Activated CD4-positive, alpha-beta memory T cell treated with anti-CD3 and anti-CD28 coated beads, Interleukin-2, amount 10 ng/mL, durations not matched to agents 7 days and 5 days (primary cell): ENCODE measurements at regions not wholly inside any gene's neighbourhood (a gene's known extent, or its start where the extent isn't known, plus 50 kb on each side); places are given as distances from the start of the nearest gene placed in this dataset.

Experiments used
- CTCF ChIA-PET: fragments of 350-600 bp; sonication (Branson Sonifier 250); formaldehyde crosslinking; loops from one replicate; lab custom pipeline; 2021; ENCODE audit warnings: antibody characterized with exemption, inconsistent platforms; lab: Charles Lee
- POLR2A ChIA-PET: fragments of 350-600 bp; sonication (Branson Sonifier 250); formaldehyde crosslinking; loops from one replicate; lab custom pipeline; 2021; ENCODE audit warnings: antibody characterized with exemption; lab: Charles Lee
- DNase-seq: peaks from one replicate; pipeline ENCODE4 v3.0.0-alpha.2; 2020
- H3K27ac Mint-ChIP-seq: one replicate; pipeline ENCODE4 v1.8.0; 2021; ENCODE audit warnings: mild to moderate bottlenecking, mixed read lengths
- H3K27me3 Mint-ChIP-seq: one replicate; pipeline ENCODE4 v1.8.0; 2021; ENCODE audit warnings: mixed read lengths
- H3K36me3 Mint-ChIP-seq: one replicate; pipeline ENCODE4 v1.8.0; 2021; ENCODE audit warnings: low read depth, mixed read lengths
- H3K4me1 Mint-ChIP-seq: one replicate; pipeline ENCODE4 v1.8.0; 2021; ENCODE audit warnings: mixed read lengths
- H3K4me3 Mint-ChIP-seq: one replicate; pipeline ENCODE4 v1.8.0; 2021; ENCODE audit warnings: mild to moderate bottlenecking, mixed read lengths
- H3K9me3 Mint-ChIP-seq: one replicate; pipeline ENCODE4 v1.8.0; 2021; ENCODE audit warnings: mixed read lengths

DNA sequence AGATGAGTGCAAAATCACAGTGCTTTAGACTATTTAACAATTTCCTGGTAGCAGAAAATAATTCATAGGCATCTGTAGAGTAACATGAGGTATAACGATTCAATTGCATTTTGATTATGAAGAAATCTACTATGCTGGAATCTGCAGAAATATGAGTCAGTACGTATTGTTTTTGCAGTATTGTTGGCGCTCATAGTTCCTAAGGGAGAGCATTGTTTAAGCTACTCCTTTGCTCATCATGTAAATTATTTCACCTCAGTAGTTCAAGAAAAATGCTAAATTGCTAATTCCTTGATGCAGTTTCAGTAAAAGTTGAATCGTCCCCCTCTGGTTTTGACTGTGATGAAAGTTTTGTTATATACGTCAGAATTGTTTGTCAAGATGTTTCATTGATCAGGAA is 458.4 kb downstream of the HINT1 start:
- no peak overlapping the region for H3K27ac Mint-ChIP-seq
- ChIA-PET CTCF (no interaction called here), POLR2A (no interaction called here)
- DNase-seq = no peak
- no peak overlapping the region for H3K4me3 Mint-ChIP-seq
- no peaks in the 10 kb centered on the region for H3K36me3 Mint-ChIP-seq
- H3K4me1 Mint-ChIP-seq = no peaks in the 10 kb centered on the region
- H3K27me3 Mint-ChIP-seq = no peaks in the 10 kb centered on the region
- no peaks in the 10 kb centered on the region for H3K9me3 Mint-ChIP-seq

DNA sequence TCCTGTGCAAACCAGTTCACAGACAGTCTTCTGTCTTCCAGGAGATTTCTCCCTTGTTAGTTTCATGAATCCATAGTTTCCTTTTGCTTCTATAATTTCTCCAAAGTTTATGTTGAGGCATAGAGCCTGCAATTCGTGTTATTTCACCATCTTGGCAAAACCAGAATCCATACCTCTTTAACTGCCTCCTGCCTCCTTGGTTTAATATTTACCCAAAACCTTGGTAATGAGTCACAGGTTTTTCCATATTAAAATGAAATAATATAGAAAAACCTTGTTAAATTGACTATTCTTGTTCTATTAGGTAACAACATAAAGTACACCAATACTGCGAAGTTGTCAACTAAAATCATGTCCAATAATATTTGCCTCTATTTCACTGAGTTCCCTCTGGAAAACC is 459.7 kb downstream of the HINT1 start:
- no peak overlapping the region for H3K27ac Mint-ChIP-seq
- no peaks in the 10 kb centered on the region for H3K4me1 Mint-ChIP-seq
- no peak overlapping the region for H3K4me3 Mint-ChIP-seq
- H3K9me3 Mint-ChIP-seq = no peaks in the 10 kb centered on the region
- H3K27me3 Mint-ChIP-seq = no peaks in the 10 kb centered on the region
- POLR2A ChIA-PET = no interaction called here
- no peak for DNase-seq
- CTCF ChIA-PET = no interaction called here
- no peaks in the 10 kb centered on the region for H3K36me3 Mint-ChIP-seq

- Mint-ChIP-seq H3K4me3 (no peak overlapping the region), H3K27me3 (peaks cover 3% of the 10 kb centered on the region), H3K9me3 (no peaks in the 10 kb centered on the region), H3K36me3 (no peaks in the 10 kb centered on the region), H3K27ac (no peak overlapping the region), H3K4me1 (peaks cover 2% of the 10 kb centered on the region)
- no peak for DNase-seq
- ChIA-PET CTCF (no interaction called here), POLR2A (no interaction called here)
These were observed 471.5 kb downstream of the HINT1 start for GRCh38 chr5:130693509-130693908.

GRCh38 chr5:130692770-130693169 is 472.3 kb downstream of the HINT1 start:
- Mint-ChIP-seq H3K36me3 (no peaks in the 10 kb centered on the region), H3K4me1 (peaks cover 2% of the 10 kb centered on the region), H3K4me3 (no peak overlapping the region), H3K9me3 (no peaks in the 10 kb centered on the region), H3K27me3 (peaks cover 3% of the 10 kb centered on the region), H3K27ac (no peak overlapping the region)
- ChIA-PET POLR2A (no interaction called here), CTCF (no interaction called here)
- no peak for DNase-seq

- Mint-ChIP-seq H3K36me3 (no peaks in the 10 kb centered on the region), H3K27me3 (peaks cover 3% of the 10 kb centered on the region), H3K4me1 (peaks cover 2% of the 10 kb centered on the region), H3K4me3 (no peak overlapping the region), H3K27ac (no peak overlapping the region), H3K9me3 (no peaks in the 10 kb centered on the region)
- DNase-seq = no peak
- ChIA-PET POLR2A (no interaction called here), CTCF (no interaction called here)
These were observed 475.2 kb downstream of the HINT1 start for GRCh38 chr5:130689831-130690230.

DNA sequence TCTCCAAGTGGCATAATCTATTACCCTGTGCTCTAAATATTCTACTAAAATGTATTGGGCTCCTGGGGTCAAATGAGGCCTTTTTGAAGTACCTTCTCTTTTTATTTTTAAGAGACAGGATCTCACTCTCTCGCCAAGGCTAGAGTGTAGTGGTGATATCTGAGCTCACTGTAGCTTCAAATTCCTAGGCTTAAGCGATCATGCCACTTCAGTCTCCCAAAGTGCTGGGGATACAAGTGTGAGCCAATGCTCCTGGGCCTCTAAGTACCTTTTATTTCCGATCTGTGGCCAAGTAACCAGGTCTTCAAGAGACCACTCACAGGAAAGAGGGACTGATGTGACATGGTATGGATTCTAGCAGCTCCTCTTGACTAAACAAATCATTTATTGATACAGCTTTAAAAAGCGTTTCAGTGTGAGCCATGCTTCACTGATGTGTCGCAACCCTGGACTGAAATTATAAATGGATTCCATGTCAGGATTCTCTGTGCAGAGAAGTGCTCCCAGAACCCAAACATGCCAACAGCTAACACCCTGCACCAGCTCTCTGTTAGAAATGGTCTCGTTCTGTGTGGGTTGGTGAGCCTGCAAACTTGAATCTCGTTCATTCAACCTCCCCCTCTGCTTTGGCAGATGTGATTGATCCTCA is 477.8 kb downstream of the HINT1 start:
- CTCF ChIA-PET = no interaction called here

GRCh38 chr5:130678637-130679036 is 486.4 kb downstream of the HINT1 start:
- ChIA-PET CTCF (no interaction called here), POLR2A (no interaction called here)
- no peak for DNase-seq
- Mint-ChIP-seq H3K4me1 (no peaks in the 10 kb centered on the region), H3K27me3 (peaks cover 1% of the 10 kb centered on the region), H3K36me3 (no peaks in the 10 kb centered on the region), H3K4me3 (no peak overlapping the region), H3K27ac (no peak overlapping the region), H3K9me3 (no peaks in the 10 kb centered on the region)

More for the DNA sequence above, 477.8 kb downstream of the HINT1 start:
- DNase-seq = no peak
- Mint-ChIP-seq H3K27me3 (peaks cover 3% of the 10 kb centered on the region), H3K36me3 (no peaks in the 10 kb centered on the region), H3K9me3 (no peaks in the 10 kb centered on the region), H3K27ac (no peak overlapping the region), H3K4me1 (peaks cover 2% of the 10 kb centered on the region), H3K4me3 (no peak overlapping the region)
- POLR2A ChIA-PET = no interaction called here

GRCh38 chr5:130666462-130666861 is 498.6 kb downstream of the HINT1 start:
- Mint-ChIP-seq H3K4me1 (no peaks in the 10 kb centered on the region), H3K4me3 (no peak overlapping the region), H3K27ac (no peak overlapping the region), H3K36me3 (no peaks in the 10 kb centered on the region), H3K27me3 (no peaks in the 10 kb centered on the region), H3K9me3 (no peaks in the 10 kb centered on the region)
- CTCF ChIA-PET = no interaction called here
- POLR2A ChIA-PET = no interaction called here
- DNase-seq = no peak

DNA sequence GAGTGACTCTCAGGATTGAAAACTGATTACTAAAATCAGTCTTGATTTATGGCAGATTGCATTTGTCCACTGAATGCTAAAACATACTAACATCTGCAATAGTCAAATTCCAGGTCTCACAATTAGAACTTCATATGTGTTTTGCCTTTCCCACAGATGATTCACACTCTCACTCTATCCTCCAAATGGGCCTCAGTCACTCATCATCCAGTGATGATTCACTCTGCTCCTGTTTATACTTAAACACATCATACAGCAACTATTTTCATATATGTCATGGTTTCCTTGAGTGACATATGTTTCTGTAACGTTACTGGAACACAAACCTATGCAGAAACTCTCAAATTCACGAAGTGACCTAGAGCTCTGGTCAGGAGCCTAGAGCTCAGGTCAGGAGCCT is 512.9 kb downstream of the HINT1 start:
- H3K4me3 Mint-ChIP-seq = no peak overlapping the region
- no peaks in the 10 kb centered on the region for H3K4me1 Mint-ChIP-seq
- no peak overlapping the region for H3K27ac Mint-ChIP-seq
- DNase-seq = no peak
- ChIA-PET POLR2A (no interaction called here), CTCF (no interaction called here)
- no peaks in the 10 kb centered on the region for H3K9me3 Mint-ChIP-seq
- no peaks in the 10 kb centered on the region for H3K36me3 Mint-ChIP-seq
- H3K27me3 Mint-ChIP-seq = no peaks in the 10 kb centered on the region

- H3K4me3 Mint-ChIP-seq = no peak overlapping the region
- ChIA-PET CTCF (no interaction called here), POLR2A (no interaction called here)
- H3K36me3 Mint-ChIP-seq = no peaks in the 10 kb centered on the region
- H3K4me1 Mint-ChIP-seq = no peaks in the 10 kb centered on the region
- no peak for DNase-seq
- H3K27me3 Mint-ChIP-seq = peaks cover 3% of the 10 kb centered on the region
- no peak overlapping the region for H3K27ac Mint-ChIP-seq
- H3K9me3 Mint-ChIP-seq = no peaks in the 10 kb centered on the region
These were observed 513.6 kb downstream of the HINT1 start for GRCh38 chr5:130651440-130651839.

GRCh38 chr5:130643321-130643720 is 521.7 kb downstream of the HINT1 start:
- H3K4me1 Mint-ChIP-seq = no peaks in the 10 kb centered on the region
- H3K27me3 Mint-ChIP-seq = peaks cover 3% of the 10 kb centered on the region
- CTCF ChIA-PET = no interaction called here
- DNase-seq = no peak
- H3K36me3 Mint-ChIP-seq = no peaks in the 10 kb centered on the region
- POLR2A ChIA-PET = no interaction called here
- no peaks in the 10 kb centered on the region for H3K9me3 Mint-ChIP-seq
- H3K4me3 Mint-ChIP-seq = no peak overlapping the region
- no peak overlapping the region for H3K27ac Mint-ChIP-seq

- DNase-seq = no peak
- no peaks in the 10 kb centered on the region for H3K4me1 Mint-ChIP-seq
- H3K9me3 Mint-ChIP-seq = no peaks in the 10 kb centered on the region
- no peak overlapping the region for H3K27ac Mint-ChIP-seq
- H3K36me3 Mint-ChIP-seq = no peaks in the 10 kb centered on the region
- no peak overlapping the region for H3K4me3 Mint-ChIP-seq
- ChIA-PET CTCF (no interaction called here), POLR2A (no interaction called here)
- H3K27me3 Mint-ChIP-seq = peaks cover 3% of the 10 kb centered on the region
These were observed 522.6 kb downstream of the HINT1 start for GRCh38 chr5:130642461-130642860.

DNA sequence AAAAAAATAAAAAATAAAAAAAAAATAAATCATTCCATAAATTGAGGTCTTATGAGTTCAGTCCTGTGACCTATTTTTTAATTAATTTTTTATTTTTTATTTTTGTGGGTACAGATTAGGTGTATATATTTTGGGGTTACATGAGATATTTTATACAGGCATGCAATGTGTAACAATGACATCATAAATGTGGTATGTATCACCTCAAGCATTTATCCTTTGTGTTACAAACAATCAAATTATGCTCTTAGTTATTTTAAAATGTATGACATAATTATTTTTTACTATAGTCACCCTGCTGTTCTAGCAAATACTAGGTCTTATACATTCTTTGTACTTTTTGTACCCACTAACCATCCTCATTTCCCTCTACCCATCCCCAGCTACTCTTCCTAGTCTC is 537.9 kb downstream of the HINT1 start:
- Mint-ChIP-seq H3K4me1 (no peaks in the 10 kb centered on the region), H3K9me3 (no peaks in the 10 kb centered on the region), H3K4me3 (no peak overlapping the region), H3K27ac (no peak overlapping the region), H3K36me3 (no peaks in the 10 kb centered on the region), H3K27me3 (no peaks in the 10 kb centered on the region)
- DNase-seq = no peak
- CTCF ChIA-PET = no interaction called here
- POLR2A ChIA-PET = no interaction called here

- Mint-ChIP-seq H3K9me3 (no peaks in the 10 kb centered on the region), H3K4me3 (no peak overlapping the region), H3K4me1 (no peaks in the 10 kb centered on the region), H3K27ac (no peak overlapping the region), H3K27me3 (no peaks in the 10 kb centered on the region), H3K36me3 (no peaks in the 10 kb centered on the region)
- ChIA-PET CTCF (no interaction called here), POLR2A (no interaction called here)
- no peak for DNase-seq
These were observed 540.3 kb downstream of the HINT1 start for GRCh38 chr5:130624805-130625204.
